SK-MEL-5 (cell line): ENCODE measurements at regions not wholly inside any gene's neighbourhood (a gene's known extent, or its start where the extent isn't known, plus 50 kb on each side); places are given as distances from the start of the nearest gene placed in this dataset.

Experiments
- DNase-seq: peaks from one replicate; pipeline ENCODE4 v3.0.0-alpha.2; 2016; ENCODE audit warnings: low read depth, low spot score
- in situ Hi-C: cut with HindIII; loops from 2 replicates; pipeline ENCODE4 v1.10.0; 2016; ENCODE audit warnings: low sequenced_read_pairs, high pct_unique_total_duplicates, low pct_unique_long_range_greater_than_20kb

DNA sequence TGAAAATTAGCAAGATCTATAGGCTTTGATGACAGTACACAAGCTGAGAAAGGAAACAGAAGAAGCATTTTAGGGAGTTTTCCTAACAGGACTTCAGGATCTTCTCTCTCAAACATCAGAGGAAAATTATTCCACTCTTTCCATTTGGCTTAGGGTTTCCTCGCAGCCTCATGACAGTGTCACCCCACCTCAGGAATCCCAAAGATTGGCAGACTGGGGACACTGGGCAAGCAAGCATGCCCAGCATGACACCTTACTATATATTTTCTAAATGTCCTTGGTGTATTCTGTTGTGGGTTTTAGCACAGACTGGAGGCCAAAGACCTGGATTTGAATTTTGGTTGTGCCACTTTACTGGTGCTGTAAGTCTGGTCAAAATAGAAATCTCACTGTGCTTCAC is 482.4 kb upstream of the SOX5 start:
- no peak for DNase-seq
- in situ Hi-C loops: no loop called here

DNA sequence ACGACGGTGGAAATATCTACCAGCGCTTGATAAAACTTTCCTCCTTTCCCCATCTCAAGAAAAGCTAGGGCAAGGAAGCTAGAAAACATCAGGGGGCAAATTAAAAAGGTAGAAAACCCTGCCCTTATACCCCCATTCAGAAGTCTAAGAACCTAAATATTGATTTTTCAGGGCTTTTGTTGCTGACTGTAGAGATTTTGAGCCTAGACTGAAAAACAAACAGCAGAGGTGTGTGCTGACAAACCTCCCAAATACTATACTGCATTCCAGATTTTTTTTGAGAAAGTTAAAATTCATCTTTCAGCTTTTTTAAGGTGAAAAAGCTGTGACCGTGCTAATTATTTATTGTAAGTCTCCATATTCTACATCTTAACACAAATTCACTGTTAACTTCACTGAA is 478.3 kb upstream of the SOX5 start:
- DNase-seq: no peak
- in situ Hi-C loops: no loop called here

DNA sequence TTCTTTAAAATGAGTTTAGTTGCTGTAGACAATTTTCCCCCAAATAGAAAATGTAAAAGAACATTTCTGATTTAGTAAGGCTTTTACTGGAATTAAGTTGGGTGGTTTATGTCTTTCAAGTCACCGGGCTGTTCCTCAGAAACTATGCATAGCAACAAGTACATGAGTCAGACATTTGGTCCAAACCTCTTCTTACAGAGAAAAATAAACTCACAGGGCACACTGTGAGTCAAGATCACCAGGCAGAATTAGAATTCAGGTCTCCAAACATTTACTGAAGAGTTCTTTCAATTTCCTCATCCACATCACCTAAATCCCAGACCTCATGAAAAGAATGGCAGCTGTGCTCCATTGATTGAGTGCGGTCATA is 476.1 kb upstream of the SOX5 start:
- no peak for DNase-seq
- in situ Hi-C loops: no loop called here

DNA sequence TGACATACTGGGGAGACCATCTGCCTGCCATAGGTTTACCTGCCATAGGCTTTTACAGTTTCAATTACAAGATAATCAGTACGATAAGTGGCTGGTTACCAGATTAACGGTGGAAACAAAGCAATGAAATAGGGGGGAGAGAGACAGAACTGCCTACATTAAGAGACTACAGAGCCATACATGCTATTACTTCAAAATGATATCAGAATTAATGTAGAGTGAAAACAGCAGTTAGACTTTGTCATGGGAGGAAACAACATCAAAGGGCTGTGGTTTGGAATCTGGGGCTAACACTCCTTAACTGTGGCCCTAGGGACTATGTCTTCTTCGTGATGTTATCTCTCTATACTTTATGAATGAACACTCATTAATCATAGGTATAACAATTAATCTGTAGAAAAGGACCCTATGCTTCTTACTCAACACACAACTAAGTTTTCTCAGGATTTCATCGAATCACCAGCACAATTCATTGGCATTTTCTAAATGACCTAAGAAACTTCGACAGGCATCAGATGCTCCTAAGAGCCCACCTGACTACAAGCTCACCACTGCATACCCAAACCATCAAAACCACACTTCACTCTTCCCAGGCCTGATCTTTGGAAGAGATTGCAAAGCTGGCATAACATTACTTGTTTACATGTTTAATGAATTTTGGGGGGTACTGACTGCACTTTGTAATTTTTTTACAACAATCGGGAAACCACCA is 475.6 kb upstream of the SOX5 start:
- DNase-seq: no peak
- in situ Hi-C loops: no loop called here

DNA sequence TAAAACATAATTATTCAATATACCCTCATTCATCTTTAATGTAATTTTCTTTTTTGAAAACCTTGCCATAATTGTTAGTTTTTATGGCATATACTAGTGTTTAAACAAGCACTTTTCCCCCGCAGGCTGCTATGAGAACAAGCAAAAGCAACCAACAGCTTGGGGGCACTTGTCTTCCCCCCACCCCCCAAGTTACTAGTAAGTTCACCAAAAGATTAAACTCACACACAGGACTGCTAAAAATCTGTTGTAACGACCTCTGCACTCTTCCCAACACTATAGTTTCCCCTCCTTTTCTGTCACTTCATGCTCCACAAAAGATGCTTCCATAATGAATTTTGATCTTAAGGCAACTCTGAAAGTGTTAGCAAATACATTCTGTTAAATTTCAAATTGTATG is 474.9 kb upstream of the SOX5 start:
- in situ Hi-C loops: no loop called here
- no peak for DNase-seq

DNA sequence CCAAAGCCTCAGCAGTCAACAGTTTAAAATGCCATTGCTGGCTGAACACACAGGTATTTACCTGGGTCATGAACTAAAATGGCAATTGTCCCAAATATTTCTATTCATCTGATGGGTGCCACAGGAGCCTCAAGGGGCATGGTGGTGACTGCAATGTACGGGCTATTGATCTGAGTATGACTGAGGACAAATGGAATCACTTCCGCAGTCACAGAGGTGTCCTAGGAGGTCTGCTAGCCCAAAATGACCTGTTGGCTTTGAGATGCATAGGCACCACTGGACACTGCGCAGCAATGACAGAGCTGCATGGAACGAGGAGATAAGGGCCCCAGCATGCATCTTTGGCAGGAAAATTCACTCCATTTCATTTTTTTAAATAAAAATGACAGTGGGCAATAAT is 474.1 kb upstream of the SOX5 start:
- in situ Hi-C loops: no loop called here
- no peak for DNase-seq

DNA sequence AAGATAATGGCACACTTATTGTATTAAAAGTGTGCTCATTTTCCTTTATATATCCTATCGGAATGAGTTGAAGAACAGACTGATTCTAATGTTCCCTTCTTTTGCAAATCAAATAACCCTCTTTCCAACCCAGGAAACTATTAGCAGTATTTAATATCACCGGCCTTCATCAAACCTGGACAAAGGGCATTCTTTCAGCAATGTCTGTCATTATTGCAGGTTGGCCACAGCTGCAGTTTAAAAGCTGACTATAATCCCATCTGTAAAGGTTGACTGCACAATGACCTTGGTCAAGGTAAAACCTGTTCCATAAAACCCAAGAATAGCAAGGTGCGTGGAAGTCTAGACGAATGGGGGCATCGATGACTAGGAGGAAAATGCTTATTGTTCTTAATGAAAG is 472.3 kb upstream of the SOX5 start:
- DNase-seq: no peak
- in situ Hi-C loops: no loop called here

DNA sequence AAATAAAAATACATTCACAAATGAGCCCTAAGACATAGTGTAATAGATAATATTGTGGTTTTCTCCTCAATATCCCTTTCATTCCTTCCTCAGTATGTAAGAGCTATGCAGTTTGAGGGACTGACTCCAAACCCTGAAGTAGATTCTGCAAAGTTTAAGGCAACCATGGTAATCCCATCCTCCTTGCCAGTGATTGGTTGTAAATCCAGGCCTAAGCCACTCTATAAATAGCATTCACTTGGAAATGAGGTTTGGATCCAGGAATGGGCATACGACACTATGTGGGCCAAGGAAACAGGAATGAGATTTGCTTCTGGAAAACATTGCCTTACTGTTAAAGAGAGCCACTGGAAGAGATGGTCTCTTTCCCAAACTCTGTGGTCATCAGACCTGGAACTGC is 468.7 kb upstream of the SOX5 start:
- no peak for DNase-seq
- in situ Hi-C loops: no loop called here

DNA sequence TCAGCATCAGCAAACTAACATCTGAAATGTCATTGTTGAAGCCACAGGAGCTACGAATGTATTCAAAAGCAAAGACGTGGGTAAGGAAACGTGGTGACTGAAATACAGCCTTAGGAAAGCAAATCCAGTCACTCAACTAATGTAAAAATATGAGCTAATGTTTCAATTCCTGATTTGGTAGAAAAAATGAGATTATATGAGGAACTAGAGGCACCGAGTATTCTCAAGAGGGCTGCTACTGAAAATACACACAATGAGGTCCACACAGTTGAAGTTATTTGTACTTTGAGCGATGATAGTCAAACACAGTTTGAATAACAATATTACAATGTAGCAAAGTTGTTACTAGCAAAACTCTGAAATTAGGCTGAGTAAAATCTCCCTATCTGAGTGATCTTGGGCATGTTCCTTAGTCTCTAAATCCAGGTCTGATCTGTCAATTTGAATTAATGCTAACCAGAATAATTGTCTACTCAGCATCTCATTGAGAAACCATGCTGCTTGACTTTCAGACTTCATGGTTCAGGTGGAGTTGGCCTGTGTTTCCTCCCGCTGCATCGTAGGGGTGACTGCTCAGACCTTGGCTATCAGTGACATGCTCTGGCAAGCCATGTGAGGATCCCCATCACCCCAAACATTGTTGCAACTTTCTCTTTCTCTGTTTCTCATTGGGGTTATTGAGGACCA is 467.1 kb upstream of the SOX5 start:
- in situ Hi-C loops: no loop called here
- no peak for DNase-seq

DNA sequence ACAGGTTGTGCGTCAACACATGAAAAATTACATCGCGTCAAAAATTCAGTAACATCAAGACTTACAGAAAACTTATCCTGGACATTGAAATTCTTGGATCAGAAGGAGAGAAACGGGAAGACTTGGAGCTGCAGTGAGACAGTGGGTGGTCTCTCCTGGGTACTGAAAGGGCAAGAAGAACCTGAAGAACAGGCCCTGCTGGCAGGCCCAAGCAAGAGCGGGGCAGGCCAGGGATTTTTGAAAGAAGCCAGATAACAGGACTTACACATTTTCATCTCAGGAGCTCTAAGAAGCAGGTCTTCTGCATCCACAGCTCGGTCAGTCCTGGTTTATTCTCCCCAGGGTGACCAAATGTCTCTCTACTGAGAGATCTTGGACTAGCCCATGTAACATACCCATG is 466.5 kb upstream of the SOX5 start:
- no peak for DNase-seq
- in situ Hi-C loops: no loop called here

DNA sequence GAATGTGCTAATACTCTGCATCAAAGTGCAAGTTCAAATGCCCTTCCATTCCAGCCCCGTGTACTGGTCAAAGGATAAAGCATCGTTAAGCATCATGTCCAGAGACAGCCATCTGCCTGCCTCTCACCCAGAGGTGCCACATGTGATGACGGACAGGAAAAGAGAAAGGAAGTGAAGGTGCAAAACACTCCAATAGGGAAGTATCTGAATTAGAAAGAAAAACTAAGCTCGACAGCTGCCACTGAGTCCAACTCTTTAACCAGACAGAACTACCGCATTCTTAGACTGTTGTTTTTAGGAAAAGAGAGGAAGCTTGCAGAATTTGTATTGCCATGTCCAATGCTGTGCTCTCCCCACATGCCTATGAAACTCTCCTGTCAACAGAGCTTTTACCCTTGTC is 465.0 kb upstream of the SOX5 start:
- no peak for DNase-seq
- in situ Hi-C loops: no loop called here

DNA sequence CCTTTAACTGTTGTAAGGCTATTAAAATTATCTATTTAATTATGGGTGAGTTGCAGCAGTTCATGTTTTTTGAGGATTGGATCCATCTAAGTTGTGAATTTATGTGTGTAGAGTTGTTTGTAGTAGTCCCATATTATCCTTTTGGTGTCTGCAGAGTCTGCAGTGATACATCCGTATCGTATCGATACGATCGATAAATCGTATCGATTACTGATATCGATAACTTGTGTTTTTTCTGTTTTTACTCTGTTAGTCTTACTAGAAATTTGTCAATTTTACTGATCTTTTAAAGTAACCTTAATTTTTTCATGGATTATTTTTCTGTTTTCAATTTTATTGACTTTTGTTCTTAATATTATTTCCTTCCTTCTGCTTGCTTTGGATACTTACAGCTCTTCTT is 462.5 kb upstream of the SOX5 start:
- in situ Hi-C loops: no loop called here

DNA sequence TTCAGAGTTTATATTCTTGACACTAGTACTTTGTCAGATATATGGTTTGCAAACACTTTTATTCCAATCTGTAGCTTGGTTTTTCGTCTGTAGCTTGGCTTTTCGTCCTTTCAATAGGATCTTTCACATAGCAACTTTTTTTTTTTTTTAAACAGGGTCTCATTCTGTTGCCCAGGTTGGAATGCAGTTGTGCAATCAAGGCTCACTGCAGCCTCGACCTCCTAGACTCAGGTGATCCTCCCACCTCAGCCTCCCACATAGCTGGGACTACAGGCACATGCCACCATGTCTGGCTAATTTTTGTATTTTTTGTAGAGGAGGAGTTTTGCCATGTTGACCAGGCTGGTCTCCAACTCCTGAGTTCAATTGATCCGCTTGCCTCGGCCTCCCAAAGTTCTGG is 460.4 kb upstream of the SOX5 start:
- no peak for DNase-seq
- in situ Hi-C loops: no loop called here

More for the DNA sequence above, 462.5 kb upstream of the SOX5 start:
- DNase-seq: no peak

DNA sequence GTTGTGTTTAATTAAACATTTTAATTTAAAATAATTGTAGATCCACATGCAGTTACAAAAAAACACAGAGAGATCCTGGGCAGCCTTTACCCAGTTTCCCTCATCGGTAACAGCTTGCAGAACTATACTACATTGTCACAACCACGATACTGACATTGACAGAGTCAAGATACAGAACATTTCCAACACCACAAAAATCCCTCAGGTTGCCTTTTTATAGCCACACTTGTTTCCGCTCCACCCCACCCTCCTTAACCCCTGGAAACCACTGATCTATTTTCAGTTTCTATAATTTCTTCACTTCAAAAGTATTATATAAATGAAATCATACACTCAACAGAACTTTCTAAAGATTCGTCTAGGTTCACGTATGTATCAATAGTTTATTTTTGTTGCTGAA is 458.8 kb upstream of the SOX5 start:
- in situ Hi-C loops: no loop called here
- DNase-seq: no peak

DNA sequence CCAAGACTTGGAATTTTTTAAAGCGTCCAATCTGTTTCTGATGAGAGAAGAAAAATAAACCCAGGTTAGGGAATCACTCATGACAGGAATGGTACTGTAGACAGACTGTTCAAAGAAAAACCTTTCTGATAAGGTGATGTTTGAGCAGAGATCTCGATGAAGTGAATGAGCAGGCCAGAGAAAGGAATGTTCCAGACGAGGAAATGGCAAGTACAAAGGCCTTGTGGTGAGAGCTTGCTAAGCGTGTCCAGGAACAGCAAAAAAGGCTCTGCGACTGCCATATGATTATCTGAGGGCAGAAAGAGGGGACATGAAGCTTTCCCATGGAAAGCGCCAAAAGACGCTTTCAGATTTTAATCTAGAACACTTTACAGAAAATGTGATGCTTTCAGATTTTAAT is 458.4 kb upstream of the SOX5 start:
- in situ Hi-C loops: no loop called here

DNA sequence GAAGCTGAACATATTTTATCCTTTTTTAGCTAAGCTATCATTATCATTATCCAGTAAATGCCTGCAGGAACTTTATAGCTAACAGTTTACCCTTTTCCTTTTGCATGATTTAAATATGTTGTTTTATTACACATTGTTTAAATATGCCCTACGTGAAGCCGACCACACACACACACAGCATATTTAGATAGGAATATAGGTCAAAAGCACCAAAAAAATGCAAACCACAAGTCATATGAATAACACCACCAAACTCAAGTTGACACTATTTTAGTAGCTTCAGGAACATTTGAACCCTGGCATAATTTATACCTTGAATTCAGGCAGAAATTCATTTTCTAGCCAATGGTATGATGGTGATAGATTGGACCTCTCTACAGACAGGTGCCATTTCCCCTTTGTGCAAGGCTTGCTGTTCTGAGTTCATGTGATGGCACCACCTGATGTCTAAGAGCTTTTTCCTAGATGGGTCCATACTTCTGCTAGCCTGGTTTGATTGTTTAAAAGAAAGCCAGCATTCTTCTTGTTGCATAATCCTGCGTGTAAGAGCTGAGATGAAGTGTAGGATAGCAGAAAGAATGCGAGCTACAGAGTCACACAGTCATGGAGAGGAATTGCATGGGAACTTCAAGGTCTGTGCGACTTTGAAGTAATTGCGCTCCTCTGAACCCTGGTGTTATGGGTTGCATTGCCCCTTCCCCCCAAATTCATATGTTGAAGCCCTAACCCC is 454.8 kb upstream of the SOX5 start:
- DNase-seq: peak; percentile 70
- in situ Hi-C loops: no loop called here

More for the DNA sequence above, 458.4 kb upstream of the SOX5 start:
- DNase-seq: no peak

DNA sequence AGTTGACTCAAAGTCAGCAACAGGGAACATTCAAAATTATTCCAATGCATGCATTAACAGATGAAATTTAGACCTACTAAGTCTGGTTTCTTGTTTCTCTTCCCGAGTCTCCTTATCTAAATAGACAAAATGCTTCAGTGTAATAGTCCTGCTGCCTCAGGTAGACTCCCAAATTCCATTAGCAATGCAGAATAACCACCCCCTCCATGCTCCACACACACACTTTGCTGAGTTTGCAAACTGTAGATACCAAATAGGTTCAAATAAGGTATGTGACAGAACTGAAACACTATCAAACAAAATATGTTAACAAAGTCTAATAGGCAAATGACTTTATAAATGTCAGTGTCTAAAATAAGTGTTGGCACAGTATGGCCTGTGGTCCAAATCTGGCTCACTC is 451.1 kb upstream of the SOX5 start:
- in situ Hi-C loops: no loop called here
- DNase-seq: no peak

DNA sequence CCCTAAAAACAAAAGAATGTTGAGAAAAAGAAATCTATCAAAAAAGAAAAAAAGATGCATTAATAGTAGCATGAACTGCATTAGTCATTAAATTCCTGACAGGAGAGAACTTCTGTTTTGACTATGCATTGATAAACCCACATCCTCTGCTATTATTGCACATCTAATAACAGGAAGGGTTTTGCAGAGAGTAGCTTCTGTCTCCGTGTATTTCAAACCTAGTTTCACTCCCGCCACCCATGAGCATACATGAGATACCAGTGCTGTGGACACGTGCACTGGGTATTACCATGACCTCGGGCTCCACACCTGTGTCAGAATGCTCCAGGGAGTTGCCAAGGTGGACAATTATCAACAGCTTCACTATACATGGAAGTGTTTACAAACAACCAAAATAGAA is 449.1 kb upstream of the SOX5 start:
- DNase-seq: no peak
- in situ Hi-C loops: no loop called here

DNA sequence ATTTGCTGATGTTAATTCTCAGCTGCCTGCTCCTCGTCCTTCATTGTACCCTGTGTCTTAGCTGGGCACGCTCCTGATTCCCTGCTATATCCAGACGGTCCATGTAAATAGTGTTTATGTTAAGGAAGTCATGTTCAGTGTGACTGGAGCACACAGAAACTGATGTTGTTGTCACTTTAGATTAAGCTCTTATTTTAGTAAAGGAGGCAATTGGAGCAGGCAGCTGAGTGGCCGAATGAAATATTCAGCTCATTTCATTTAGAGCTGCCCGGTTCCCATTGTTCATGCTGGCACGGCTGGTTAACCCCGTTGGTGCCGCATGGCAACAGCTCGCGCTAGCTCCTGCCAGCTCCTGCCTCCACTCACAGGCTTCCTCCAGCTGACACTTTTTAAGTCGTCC is 446.8 kb upstream of the SOX5 start:
- no peak for DNase-seq
- in situ Hi-C loops: no loop called here
